Testis (tissue), 2 donors: ENCODE measurements at regions not wholly inside any gene's neighbourhood (a gene's known extent, or its start where the extent isn't known, plus 50 kb on each side); places are given as distances from the start of the nearest gene placed in this dataset.
"Not testable (repeated sequence)": the region's sequence is repeated elsewhere in the genome, so short reads cannot be mapped to it uniquely, and the experiment has no call there.

Experiments used
- POLR2A ChIP-seq: fragments of 450-650 bp; IDR thresholded peaks from one replicate; pipeline ENCODE4 v1.6.1; 2017; ENCODE audit warnings: antibody characterized with exemption, mild to moderate bottlenecking, moderate library complexity
- TF ChIP-seq, protein P1 (sequence below), 3 experiments: fragments of 450-650 bp in 2 of 3; fragments of 200-600 bp in 1 of 3; sonication (generic) in 1 of 3; IDR thresholded peaks; one replicate each; pipeline ENCODE4 v1.5.1; 2016 to 2019; ENCODE audit warnings: antibody characterized with exemption in 3 of 3, mild to moderate bottlenecking in 2 of 3, moderate library complexity in 1 of 3

DNA sequence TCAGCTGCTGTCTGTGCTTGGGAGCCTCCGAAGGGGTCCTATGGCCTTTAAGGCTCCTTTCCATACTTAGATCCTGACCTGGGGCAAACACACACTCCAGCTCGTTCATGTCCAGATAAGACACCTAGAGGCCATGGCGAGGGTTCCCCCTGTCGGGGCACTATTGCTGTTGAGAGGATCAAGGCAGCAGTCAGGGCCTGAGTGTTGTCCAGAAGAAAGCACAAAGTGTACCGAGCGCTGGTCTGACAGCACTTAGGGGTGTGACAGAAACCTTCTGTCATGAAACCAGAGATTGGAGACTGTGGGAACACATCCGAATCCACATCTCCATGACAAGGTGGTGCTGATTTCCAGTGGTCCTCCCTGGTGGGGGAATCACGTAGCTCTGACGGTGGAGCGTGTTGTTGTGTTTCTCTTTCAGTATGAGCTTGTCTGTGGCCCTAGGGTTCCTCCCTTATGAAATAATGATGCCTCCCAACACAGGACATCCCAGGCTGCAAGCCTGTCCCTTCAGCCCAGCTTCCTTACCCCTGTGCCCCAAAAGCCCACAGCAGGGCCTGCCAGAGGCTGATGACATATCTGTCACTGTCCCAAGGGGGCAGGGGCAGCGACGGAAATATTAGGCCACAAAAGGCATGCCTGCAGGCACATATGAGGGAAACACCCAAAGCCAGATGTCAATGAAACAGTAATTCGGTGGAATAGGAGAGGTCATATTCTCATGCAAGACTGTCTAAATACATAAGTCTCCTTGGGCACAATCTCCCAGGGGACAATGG, 62.4 kb upstream of the CCZ1B start:
- TF ChIP-seq, protein P1, sequence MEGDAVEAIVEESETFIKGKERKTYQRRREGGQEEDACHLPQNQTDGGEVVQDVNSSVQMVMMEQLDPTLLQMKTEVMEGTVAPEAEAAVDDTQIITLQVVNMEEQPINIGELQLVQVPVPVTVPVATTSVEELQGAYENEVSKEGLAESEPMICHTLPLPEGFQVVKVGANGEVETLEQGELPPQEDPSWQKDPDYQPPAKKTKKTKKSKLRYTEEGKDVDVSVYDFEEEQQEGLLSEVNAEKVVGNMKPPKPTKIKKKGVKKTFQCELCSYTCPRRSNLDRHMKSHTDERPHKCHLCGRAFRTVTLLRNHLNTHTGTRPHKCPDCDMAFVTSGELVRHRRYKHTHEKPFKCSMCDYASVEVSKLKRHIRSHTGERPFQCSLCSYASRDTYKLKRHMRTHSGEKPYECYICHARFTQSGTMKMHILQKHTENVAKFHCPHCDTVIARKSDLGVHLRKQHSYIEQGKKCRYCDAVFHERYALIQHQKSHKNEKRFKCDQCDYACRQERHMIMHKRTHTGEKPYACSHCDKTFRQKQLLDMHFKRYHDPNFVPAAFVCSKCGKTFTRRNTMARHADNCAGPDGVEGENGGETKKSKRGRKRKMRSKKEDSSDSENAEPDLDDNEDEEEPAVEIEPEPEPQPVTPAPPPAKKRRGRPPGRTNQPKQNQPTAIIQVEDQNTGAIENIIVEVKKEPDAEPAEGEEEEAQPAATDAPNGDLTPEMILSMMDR (IDR thresholded peaks at IDR 0.05): not testable (repeated sequence)
- not testable (repeated sequence) for TF ChIP-seq POLR2A
